ENCODE measurements at regions not wholly inside any gene's neighbourhood (a gene's known extent, or its start where the extent isn't known, plus 50 kb on each side); places are given as distances from the start of the nearest gene placed in this dataset.
"Not testable (repeated sequence)": the region's sequence is repeated elsewhere in the genome, so short reads cannot be mapped to it uniquely, and the experiment has no call there.

DNA sequence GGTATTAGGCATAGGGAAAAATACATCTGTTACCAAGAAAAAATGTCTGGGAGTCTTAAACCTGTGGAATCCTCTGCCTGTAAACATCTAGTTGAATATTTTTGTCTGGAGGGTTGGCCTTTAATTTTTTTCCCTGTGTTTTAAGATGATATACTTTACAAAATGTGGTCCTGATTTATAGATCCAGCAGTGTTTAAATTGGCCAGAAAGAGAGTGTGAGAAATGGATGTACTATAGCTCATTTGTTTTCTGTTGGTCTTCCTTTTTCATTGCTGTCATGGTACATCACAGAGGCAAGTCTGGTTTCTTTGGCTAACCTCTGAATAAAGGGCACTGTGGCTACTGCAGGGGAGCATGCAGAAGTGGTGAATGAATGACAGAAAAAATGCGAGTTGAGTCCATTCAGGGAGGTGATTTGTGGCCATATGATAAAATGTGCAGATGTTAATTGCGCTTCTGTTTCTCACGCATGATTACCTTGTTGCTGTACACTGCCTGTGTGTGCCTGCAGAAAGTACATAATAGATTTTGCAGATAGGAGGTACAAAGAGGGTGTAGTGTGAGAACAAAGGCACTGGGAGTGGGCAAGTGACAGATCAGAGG is 150.0 kb downstream of the NFKBIZ start:
- DNase-seq = no peak

DNA sequence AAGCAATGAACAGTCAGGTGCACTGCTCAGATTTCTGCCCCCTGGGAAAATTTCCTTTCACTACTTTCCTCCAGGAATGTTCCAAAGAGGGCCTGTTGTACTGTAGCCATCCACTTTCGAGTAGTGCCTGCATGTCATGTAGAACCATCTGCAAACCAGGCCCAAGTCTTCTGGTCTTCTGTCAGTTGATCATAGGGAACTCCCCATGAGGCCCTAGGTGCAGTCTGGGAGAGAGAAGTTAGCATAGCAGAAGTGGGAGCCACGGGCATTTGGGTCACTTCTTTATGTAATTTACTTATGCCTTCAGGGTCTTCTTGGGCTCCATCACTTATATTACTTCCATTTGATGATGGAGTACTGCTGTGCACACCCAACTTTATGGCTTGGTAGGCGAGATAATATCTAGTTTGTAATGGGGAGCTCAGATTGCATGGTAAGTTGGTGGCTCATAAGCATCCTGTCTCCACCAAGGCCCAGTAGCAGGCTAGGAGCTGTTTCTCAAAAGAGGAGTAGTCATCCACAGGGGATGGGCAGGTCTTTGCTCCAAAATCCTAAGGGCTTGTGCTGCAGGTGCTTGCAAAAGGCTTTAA is 151.4 kb downstream of the NFKBIZ start:
- no peak for DNase-seq

DNA sequence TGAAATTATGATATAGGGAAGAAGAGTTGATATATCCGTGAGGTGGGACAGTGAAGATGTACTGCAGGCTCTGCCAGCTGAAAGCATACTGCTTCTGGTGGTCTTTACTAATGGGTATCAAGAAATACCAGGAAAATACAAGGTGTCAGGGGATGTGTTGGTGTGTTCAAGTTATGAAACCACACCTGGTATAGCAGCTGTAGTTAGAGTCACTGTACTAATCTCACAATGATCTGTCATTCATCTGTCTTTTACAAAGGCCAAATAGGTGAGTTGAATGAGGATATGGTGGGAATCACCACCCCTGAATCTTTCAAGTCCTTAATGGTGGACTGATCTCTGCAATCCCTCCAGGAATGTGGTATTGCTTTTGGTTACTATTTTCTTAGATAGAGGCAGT is 152.7 kb downstream of the NFKBIZ start:
- DNase-seq = no peak

- no peak for DNase-seq
These were observed 155.2 kb downstream of the NFKBIZ start for GRCh38 chr3:102004561-102004960.

- DNase-seq = no peak
These were observed 156.2 kb downstream of the NFKBIZ start for GRCh38 chr3:102005551-102005950.

DNA sequence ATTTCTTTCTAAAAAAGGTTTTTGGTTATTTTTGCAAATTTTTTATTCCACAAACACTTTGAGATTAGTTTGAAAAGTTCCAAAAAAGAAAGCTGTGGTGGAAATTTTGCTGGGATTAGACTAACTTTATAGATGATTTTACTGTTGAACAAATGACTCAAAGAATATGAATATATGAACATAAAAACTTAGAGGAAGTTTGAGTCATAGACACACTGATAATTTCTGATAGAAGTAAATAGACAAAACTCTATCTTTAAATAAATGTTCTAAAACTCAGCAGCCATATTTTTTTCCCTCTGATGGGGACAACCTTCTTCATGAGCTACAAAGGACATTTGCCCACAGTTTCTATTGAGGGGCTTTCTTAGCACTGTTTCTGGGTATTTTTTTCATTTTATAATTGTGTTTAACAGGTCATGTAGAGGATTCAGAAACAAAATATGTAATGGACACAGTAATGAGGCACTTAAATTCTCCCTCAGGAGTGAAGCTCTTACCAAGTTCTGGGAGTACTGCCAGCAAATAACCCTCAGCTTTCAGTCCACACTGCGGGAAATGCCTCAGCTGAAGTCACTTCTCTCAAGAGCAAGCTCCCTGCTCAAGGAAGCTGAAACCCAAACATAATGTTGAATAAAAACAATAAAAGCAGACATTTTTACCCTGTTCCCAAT is 157.6 kb downstream of the NFKBIZ start:
- DNase-seq = no peak

DNA sequence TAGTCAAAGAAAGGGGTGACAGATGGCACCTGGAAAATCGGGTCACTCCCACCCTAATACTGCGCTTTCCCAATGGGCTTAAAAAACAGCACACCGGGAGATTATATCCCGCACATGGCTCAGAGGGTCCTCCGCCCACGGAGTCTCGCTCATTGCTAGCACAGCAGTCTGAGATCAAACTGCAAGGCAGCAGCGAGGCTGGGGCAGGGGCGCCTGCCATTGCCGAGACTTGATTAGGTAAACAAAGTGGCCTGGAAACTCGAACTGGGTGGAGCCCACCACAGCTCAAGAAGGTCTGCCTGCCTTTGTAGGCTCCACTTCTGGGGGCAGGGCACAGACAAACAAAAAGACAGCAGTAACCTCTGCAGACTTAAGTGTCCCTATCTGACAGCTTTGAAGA is 159.1 kb downstream of the NFKBIZ start:
- DNase-seq = not testable (repeated sequence)

- DNase-seq = no peak
These were observed 167.1 kb downstream of the NFKBIZ start for GRCh38 chr3:102016417-102016816.

DNA sequence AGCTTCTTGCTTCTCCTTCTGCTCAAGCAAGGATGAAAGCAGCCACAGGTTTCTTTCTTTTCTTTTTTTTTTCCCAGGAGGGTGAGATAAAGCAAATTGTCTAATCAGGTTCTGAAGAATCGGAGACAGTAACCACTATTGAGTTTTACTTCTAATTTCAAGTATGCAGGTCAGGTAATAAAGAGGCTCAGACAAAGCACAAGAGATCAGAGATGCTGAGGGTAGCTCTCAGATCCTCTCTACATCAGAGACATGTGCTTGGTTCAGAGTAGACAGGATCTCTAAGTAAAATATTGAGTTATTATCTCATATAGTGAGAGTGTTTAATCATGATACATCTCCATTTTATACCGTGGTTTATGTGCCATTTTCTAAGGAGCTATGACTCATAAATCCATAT is 168.5 kb downstream of the NFKBIZ start:
- DNase-seq = no peak

- DNase-seq = no peak
These were observed 169.2 kb downstream of the NFKBIZ start for GRCh38 chr3:102018551-102018950.

DNA sequence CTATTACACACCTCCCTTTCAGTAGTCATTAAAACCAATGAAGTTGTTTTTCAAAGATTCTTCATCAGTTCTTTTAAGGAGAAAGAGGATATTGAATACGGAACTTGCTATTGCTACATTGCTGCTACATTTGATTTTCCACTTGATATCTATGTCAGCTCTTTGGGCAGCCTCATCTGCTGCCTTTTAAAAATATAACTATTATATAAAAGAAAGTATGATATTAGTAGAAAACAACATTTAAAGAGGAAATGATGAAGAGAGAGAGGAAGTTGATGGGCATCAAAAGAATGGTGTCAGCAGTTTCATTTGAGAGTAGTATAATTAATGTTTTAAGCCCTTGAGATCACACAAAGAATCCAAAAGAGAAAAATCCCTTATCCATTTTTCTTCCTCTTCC is 171.4 kb downstream of the NFKBIZ start:
- no peak for DNase-seq

GRCh38 chr3:102024270-102024904 is 175.1 kb downstream of the NFKBIZ start:
- DNase-seq = no peak

GRCh38 chr3:102025606-102026270 is 176.4 kb downstream of the NFKBIZ start:
- DNase-seq = no peak

- no peak for DNase-seq
These were observed 177.3 kb downstream of the NFKBIZ start for GRCh38 chr3:102026656-102027055.

DNA sequence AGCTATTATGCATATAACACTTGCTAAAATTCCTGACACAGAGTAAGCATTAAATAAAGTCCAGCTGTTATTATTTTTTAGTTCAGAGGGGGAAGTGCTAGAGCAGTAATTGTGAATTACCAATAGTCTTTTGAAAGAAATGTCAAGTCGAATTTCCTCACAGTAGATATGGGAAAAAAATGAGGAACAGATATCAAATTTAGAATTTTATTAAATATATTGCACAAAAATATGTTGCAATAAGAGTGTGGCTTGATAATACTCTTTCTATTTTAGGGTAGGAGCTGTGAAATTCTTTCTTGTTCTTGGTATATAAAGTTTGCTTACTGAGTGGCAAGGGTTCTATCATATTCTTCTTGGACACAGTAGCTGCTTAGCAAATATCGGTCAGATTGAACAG is 181.3 kb downstream of the NFKBIZ start:
- DNase-seq = no peak

GRCh38 chr3:102031834-102032233 is 182.5 kb downstream of the NFKBIZ start:
- DNase-seq = no peak

GRCh38 chr3:102032491-102033383 is 183.4 kb downstream of the NFKBIZ start:
- no peak for DNase-seq

- DNase-seq = no peak
These were observed 185.5 kb downstream of the NFKBIZ start for GRCh38 chr3:102034639-102035451.

DNA sequence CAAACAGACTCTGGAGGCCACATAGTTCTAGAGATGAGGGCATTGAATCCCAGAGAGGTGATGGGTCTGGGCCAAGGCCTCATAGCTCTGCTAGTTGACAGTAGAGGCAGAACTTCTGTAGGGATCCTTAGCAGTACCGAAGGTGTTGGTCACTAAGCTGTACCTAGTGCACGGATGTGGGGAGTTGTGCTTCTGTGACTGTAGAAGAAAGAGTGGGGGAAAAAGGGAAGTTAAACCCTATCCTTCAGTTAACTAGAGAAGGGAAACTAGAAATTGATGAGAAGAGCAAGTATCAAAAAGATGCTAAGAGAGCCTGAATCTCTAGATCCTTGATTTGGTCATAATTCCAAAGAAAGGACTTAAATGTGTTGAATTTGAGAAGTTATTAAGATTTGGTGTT is 186.7 kb downstream of the NFKBIZ start:
- DNase-seq = no peak

DNA sequence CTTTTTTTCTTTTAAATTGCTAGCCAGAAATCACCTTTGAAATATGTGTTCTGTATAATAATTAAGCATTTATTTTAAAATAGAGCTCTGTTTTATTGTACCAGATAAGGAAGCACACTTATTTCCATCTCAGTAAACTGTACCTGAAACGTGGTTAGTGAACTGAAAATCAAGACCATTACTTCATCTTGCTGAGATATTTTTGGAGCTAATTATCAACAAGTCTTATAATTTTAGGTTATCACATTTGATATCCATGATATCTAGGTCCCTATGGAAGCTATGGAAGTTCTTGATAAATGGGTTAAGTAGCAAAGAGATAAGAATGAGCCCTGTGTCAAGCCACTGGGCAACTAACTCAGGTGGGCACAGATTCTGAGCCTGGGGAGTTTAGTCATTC is 187.2 kb downstream of the NFKBIZ start:
- DNase-seq = no peak

GRCh38 chr3:102037209-102037608 is 187.9 kb downstream of the NFKBIZ start:
- no peak for DNase-seq

- no peak for DNase-seq
These were observed 188.5 kb downstream of the NFKBIZ start for GRCh38 chr3:102037791-102038190.

All from NK-92 treated with Interleukin-12 subunit alpha and Interleukin-12 subunit beta, amount 100 ng/mL, for 24 hours (cell line).